ENCODE measurements at regions not wholly inside any gene's neighbourhood (a gene's known extent, or its start where the extent isn't known, plus 50 kb on each side); places are given as distances from the start of the nearest gene placed in this dataset.

GRCh38 chr4:137967480-137968190 lies 274.5 kb downstream of the SLC7A11 start:
- TF ChIP-seq POLR2A (IDR thresholded peaks at IDR 0.05) (no peak), CTCF (IDR thresholded peaks at IDR 0.05) (no peak), POLR2AphosphoS5 (IDR thresholded peaks at IDR 0.05) (no peak)

Data from upper lobe of left lung (tissue), 4 donors.